Neural progenitor cell (in vitro differentiated cells): ENCODE measurements at regions not wholly inside any gene's neighbourhood (a gene's known extent, or its start where the extent isn't known, plus 50 kb on each side); places are given as distances from the start of the nearest gene placed in this dataset.

Experiments used
- DNase-seq: peaks from one replicate; pipeline ENCODE4 v3.0.0-alpha.2; 2016; ENCODE audit warnings: low spot score
- H2AFZ ChIP-seq: fragments of 200-600 bp; sonication (generic); replicated peaks from 2 replicates; pipeline ENCODE4 v1.6.1; 2016; ENCODE audit warnings: antibody characterized with exemption
- H3F3A ChIP-seq: fragments of 200-600 bp; sonication (generic); 2 replicates; pipeline ENCODE4 v1.6.1; 2016; ENCODE audit warnings: antibody characterized with exemption, low read depth
- H3K27ac ChIP-seq: fragments of 200-600 bp; sonication (generic); 2 replicates; pipeline ENCODE4 v1.5.1; 2016; ENCODE audit warnings: mild to moderate bottlenecking
- H3K27me3 ChIP-seq: fragments of 200-600 bp; sonication (generic); 2 replicates; pipeline ENCODE4 v1.6.1; 2016; ENCODE audit warnings: mild to moderate bottlenecking, moderate library complexity
- H3K36me3 ChIP-seq: fragments of 200-600 bp; sonication (generic); 2 replicates; pipeline ENCODE4 v1.5.1; 2016
- H3K4me1 ChIP-seq: fragments of 200-600 bp; sonication (generic); 2 replicates; pipeline ENCODE4 v1.6.1; 2016; ENCODE audit warnings: mixed run types
- H3K4me2 ChIP-seq: fragments of 200-600 bp; sonication (generic); 2 replicates; pipeline ENCODE4 v1.6.1; 2016
- H3K4me3 ChIP-seq: fragments of 200-600 bp; sonication (generic); 2 replicates; pipeline ENCODE4 v1.5.1; 2016
- H3K79me2 ChIP-seq: fragments of 200-600 bp; sonication (generic); 2 replicates; pipeline ENCODE4 v1.6.1; 2016; ENCODE audit warnings: low read depth
- H3K9ac ChIP-seq: fragments of 200-600 bp; sonication (generic); 2 replicates; pipeline ENCODE4 v1.6.1; 2016
- H3K9me3 ChIP-seq: fragments of 200-600 bp; sonication (generic); 2 replicates; pipeline ENCODE4 v1.5.1; 2016; ENCODE audit warnings: low read depth
- H4K20me1 ChIP-seq: fragments of 200-600 bp; sonication (generic); 2 replicates; pipeline ENCODE4 v1.6.1; 2016; ENCODE audit warnings: low read depth
- H3K27ac Mint-ChIP-seq: 3 replicates; pipeline ENCODE4 v1.8.0; 2021; ENCODE audit warnings: mixed read lengths
- H3K27me3 Mint-ChIP-seq: 2 replicates; pipeline ENCODE4 v1.8.0; 2022; ENCODE audit warnings: low read depth, mild to moderate bottlenecking, inconsistent platforms, moderate library complexity, mixed read lengths; ENCODE audit not compliant: insufficient read depth
- H3K36me3 Mint-ChIP-seq: 3 replicates; pipeline ENCODE4 v1.8.0; 2021; ENCODE audit warnings: mixed read lengths
- H3K4me1 Mint-ChIP-seq: 3 replicates; pipeline ENCODE4 v1.8.0; 2021; ENCODE audit warnings: mixed read lengths
- H3K4me3 Mint-ChIP-seq: 3 replicates; pipeline ENCODE4 v1.8.0; 2021; ENCODE audit warnings: mild to moderate bottlenecking, moderate library complexity, mixed read lengths
- H3K9me3 Mint-ChIP-seq: 3 replicates; pipeline ENCODE4 v1.8.0; 2020; ENCODE audit warnings: mixed read lengths
- CTCF ChIP-seq: fragments of 200-600 bp; sonication (generic); IDR thresholded peaks from 2 replicates; pipeline ENCODE4 v1.5.1; 2017; ENCODE audit warnings: antibody characterized with exemption, mild to moderate bottlenecking
- EZH2 ChIP-seq: fragments of 200-600 bp; sonication (generic); IDR thresholded peaks from 2 replicates; pipeline ENCODE4 v1.6.1; 2017; ENCODE audit warnings: antibody characterized with exemption, mild to moderate bottlenecking, moderate library complexity
- EZH2phosphoT487 ChIP-seq: fragments of 200-600 bp; sonication (generic); IDR thresholded peaks from 2 replicates; pipeline ENCODE4 v1.6.1; 2017; ENCODE audit warnings: antibody characterized with exemption

DNA sequence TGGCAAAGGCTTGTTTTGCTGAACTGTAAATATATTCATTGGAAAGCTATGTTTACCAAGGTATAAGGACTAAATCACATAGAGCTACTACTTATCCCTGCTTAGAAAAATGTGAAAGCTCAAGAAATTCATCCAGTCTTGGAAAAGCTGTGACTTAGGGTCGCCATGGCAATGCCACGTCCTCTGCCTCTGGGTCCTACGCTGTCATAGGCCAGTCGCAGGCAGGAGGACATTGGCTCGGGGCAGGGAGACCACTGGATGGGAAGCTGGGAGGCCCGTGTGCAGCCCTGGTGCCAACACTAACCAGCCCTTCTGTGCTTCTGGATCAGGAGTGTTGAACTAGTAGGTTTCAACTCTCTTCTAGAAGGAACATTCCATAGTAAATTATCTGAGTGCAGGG is 67.3 kb upstream of the PDZD8 start:
- Histone ChIP-seq H3K27ac (no peak overlapping the region), H3K4me1 (no peaks in the 10 kb centered on the region), H2AFZ (peak overlapping the region; percentile 67), H3K27me3 (no peaks in the 10 kb centered on the region), H3K4me2 (no peak overlapping the region), H3K9ac (no peak overlapping the region), H3K36me3 (no peaks in the 10 kb centered on the region), H3F3A (no peaks in the 10 kb centered on the region), H3K9me3 (no peaks in the 10 kb centered on the region), H4K20me1 (no peaks in the 10 kb centered on the region), H3K4me3 (no peak overlapping the region), H3K79me2 (no peaks in the 10 kb centered on the region)
- no peak overlapping the region for H3K27ac Mint-ChIP-seq
- DNase-seq: no peak
- no peak for TF ChIP-seq CTCF
- H3K9me3 Mint-ChIP-seq: peaks cover 15% of the 10 kb centered on the region
- peaks cover 9% of the 10 kb centered on the region for H3K4me1 Mint-ChIP-seq
- no peak overlapping the region for H3K4me3 Mint-ChIP-seq
- H3K27me3 Mint-ChIP-seq: peaks cover 9% of the 10 kb centered on the region
- peaks cover 2% of the 10 kb centered on the region for H3K36me3 Mint-ChIP-seq

DNA sequence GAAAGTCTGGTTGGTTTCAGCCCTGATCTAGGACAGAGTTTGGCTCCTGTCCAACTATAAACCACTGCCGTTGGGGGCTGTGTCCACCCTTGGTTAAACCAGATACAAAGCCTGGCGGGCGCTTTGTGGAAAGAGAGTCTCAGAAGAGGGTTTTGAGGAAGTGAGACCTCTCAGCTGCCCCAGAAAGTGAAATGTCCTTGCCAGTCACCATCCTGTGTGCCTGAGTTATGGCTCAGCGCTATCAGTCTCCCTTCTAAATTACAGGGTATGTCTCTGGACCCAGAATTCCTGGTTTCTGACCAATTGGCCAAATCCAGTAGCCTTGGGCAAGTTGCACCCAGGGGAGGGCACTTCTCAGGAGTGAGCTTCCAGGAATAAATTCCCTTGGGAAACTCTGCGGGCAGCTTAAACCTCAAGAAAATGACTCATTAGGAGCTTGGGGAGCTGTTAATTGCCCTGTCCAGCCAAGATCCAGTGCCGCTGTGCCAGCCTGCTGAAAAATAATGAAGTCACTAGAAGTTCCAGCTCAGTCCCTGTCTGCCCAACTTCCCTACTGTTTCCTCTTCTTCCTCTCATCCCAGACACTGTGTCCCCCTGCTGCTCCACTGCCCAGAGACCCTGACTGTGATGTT is 66.7 kb upstream of the PDZD8 start:
- Mint-ChIP-seq H3K27me3 (peaks cover 8% of the 10 kb centered on the region), H3K9me3 (peaks cover 13% of the 10 kb centered on the region), H3K36me3 (no peaks in the 10 kb centered on the region), H3K4me1 (peaks cover 9% of the 10 kb centered on the region), H3K27ac (no peak overlapping the region), H3K4me3 (no peak overlapping the region)
- Histone ChIP-seq H3K27ac (no peak overlapping the region), H3K4me3 (no peak overlapping the region), H2AFZ (no peak overlapping the region), H3K27me3 (no peaks in the 10 kb centered on the region), H4K20me1 (no peaks in the 10 kb centered on the region), H3K79me2 (no peaks in the 10 kb centered on the region), H3K4me2 (no peak overlapping the region), H3F3A (no peaks in the 10 kb centered on the region), H3K4me1 (no peaks in the 10 kb centered on the region), H3K9ac (no peak overlapping the region), H3K9me3 (no peaks in the 10 kb centered on the region), H3K36me3 (no peaks in the 10 kb centered on the region)
- TF ChIP-seq CTCF (no peak), EZH2phosphoT487 (no peak), EZH2 (no peak)
- DNase-seq: no peak

DNA sequence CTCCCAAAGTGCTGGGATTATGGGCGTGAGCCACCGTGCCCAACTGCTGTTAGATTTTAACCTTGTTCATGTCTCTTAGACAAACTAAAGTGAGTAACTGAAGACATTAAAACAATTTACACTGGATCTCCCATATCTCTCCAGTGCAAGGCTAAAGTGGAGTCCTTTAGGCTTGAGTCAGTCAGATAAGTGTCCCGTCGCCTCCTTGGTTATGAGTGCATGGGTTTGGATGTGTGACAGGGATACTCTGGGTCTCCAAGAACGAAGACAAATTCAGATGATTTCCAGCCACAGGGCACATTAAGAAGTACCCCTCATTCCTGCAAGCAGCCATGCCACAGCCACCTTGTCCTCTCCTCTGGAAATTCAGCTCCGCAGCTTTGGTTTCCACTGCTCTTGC is 66.1 kb upstream of the PDZD8 start:
- H3K36me3 Mint-ChIP-seq: no peaks in the 10 kb centered on the region
- H3K9me3 Mint-ChIP-seq: peaks cover 12% of the 10 kb centered on the region
- H3K27me3 Mint-ChIP-seq: peaks cover 6% of the 10 kb centered on the region
- Histone ChIP-seq H3K4me3 (no peak overlapping the region), H4K20me1 (no peaks in the 10 kb centered on the region), H3K9ac (no peak overlapping the region), H3K27ac (no peak overlapping the region), H3F3A (no peaks in the 10 kb centered on the region), H3K9me3 (no peaks in the 10 kb centered on the region), H2AFZ (no peak overlapping the region), H3K36me3 (no peaks in the 10 kb centered on the region), H3K79me2 (no peaks in the 10 kb centered on the region), H3K27me3 (no peaks in the 10 kb centered on the region), H3K4me1 (no peaks in the 10 kb centered on the region), H3K4me2 (no peak overlapping the region)
- TF ChIP-seq EZH2phosphoT487 (no peak), CTCF (no peak), EZH2 (no peak)
- peaks cover 9% of the 10 kb centered on the region for H3K4me1 Mint-ChIP-seq
- no peak overlapping the region for H3K4me3 Mint-ChIP-seq
- no peak overlapping the region for H3K27ac Mint-ChIP-seq
- no peak for DNase-seq
